ENCODE measurements at regions not wholly inside any gene's neighbourhood (a gene's known extent, or its start where the extent isn't known, plus 50 kb on each side); places are given as distances from the start of the nearest gene placed in this dataset.

- no peak for DNase-seq
Measured at GRCh38 chr3:104549099-104549714, 817.5 kb upstream of the ALCAM start.

DNA sequence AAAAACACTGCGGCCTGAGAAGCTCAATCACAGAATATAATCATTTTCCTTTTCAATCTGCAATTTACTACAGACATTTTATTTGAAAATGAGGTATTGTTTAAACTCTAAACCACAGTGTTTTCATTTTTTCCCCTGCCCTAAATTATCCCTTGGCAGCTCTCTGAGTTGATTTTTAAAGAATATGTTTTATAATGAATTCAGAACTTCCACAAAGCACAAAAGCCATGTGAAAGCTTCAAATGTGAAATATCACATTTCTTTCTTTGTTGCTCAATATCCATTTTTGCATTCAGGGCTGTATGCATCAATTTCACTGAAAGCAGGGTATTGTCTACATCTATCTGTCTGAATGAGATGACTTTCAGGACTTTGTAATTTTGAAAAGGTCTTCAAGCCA lies 813.6 kb upstream of the ALCAM start:
- DNase-seq: no peak

DNA sequence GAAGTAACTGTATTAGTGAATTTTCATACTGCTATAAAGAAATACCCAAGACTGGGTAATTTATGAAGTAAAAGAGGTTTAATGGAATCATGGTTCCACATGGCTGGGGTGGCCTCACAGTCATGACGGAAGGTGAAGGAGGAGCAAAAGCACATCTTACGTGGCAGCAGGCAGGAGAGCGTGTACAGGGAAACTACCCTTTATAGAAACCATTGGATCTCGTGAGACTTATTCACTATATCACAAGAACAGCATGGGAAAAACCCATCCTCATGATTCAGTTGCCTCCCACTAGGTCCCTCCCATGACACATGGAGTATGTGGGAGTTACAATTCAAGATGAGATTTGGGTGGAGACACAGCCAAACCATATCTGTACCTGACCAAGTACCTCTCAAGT lies 812.3 kb upstream of the ALCAM start:
- DNase-seq: no peak

DNA sequence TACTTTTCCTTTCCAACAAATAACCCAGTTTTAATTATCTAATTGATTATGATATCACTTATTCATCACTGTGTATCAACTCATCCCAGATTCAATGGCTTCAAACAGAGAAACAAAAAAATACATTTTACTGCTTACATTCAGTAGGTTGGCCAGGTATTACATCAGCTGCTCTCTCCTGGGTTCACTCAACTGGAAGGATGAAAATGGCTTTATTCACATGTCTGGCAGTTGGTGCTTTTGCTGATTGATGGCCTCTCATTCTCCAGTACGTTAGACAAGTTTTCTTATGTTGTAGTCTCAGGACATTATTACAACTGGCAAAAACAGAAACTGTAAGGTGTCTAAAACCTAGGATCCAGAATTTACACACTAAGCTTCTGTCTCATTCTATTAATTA lies 811.0 kb upstream of the ALCAM start:
- DNase-seq: no peak

GRCh38 chr3:104556372-104557078 lies 810.2 kb upstream of the ALCAM start:
- DNase-seq: no peak

- no peak for DNase-seq
Measured at GRCh38 chr3:104561324-104561723, 805.4 kb upstream of the ALCAM start.

GRCh38 chr3:104564045-104564643 lies 802.6 kb upstream of the ALCAM start:
- peak; percentile 46 for DNase-seq

- no peak for DNase-seq
Measured at GRCh38 chr3:104566054-104566453, 800.7 kb upstream of the ALCAM start.

GRCh38 chr3:104575634-104576033 lies 791.1 kb upstream of the ALCAM start:
- DNase-seq: no peak

DNA sequence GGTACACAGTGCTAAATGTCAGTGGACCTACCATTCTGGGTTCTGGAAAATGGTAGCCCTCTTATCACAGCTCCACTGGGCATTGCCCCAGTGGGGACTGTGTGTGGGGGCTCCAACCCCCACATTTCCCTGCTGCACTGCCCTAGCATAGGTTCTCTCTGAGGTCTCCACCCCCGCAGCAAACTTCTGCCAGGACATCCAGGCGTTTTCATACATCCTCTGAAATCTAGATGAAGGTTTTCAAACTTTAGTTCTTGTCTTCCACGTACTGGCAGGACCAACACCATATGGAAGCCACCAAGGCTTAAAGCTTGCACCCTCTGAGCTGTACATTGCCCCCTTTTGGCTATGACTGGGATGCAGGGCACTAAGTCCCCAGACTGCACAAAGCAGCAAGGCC lies 788.2 kb upstream of the ALCAM start:
- DNase-seq: no peak

GRCh38 chr3:104582092-104582491 lies 784.6 kb upstream of the ALCAM start:
- DNase-seq: no peak

GRCh38 chr3:104584682-104585081 lies 782.0 kb upstream of the ALCAM start:
- no peak for DNase-seq

GRCh38 chr3:104586344-104586743 lies 780.4 kb upstream of the ALCAM start:
- no peak for DNase-seq

- no peak for DNase-seq
Measured at GRCh38 chr3:104588442-104588841, 778.3 kb upstream of the ALCAM start.

DNA sequence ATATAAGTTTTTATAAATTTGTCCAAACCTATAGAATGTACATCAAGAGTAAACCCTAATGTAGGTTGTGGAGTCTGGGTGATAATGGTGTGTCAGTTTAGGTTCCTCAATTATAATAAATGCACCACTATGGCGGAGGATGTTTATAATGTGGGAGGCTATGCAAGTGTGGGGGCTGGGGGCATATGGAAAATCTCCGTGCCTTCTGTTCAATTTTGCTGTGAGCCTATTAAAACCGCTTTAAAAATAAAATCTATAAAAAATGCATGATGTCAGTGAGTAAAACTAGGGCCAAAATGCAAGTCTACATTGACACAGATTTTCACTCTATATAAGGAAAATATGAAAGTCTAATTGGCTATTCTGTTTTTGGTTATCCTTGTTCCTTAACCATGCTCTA lies 774.9 kb upstream of the ALCAM start:
- no peak for DNase-seq

GRCh38 chr3:104594491-104594890 lies 772.2 kb upstream of the ALCAM start:
- DNase-seq: no peak

DNA sequence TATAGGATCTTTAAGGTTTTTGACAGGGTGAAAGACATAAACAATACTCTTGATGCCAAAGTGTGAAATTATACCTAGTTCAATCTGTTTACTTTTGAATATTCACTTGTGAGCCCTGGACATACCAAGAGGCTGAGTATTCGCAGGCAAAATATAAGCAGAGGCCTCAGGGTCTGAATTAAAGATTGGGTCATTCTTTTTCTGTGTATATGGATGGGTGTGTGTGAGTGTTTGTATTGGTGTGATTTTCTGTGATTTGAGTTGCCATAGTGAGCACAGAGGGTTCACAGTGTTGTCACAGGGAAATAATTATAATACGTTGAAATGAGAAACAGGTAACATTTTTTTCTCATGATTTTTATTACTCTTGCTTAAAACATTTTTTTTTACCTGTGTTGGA lies 770.7 kb upstream of the ALCAM start:
- DNase-seq: no peak

DNA sequence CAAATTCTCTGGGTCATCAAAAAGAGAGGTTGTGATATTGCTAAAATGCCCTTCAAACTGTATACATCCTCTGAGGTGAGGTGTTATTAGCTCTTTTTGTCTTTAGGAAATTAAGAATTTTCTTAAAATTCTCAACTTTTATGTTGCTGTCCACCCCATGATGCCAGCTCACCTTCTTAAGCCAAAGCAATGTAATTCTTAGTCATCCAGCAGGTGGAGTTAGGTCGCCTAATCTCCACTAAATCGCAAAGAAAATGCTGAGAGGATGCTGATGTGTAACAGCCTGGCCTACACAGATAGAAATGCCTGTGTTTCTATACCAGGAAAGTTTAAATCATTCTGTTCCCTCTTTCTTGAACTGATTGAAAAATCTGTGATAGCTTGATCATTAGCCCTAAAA lies 770.2 kb upstream of the ALCAM start:
- DNase-seq: peak; percentile 2

- DNase-seq: no peak
Measured at GRCh38 chr3:104598848-104599511, 767.7 kb upstream of the ALCAM start.

DNA sequence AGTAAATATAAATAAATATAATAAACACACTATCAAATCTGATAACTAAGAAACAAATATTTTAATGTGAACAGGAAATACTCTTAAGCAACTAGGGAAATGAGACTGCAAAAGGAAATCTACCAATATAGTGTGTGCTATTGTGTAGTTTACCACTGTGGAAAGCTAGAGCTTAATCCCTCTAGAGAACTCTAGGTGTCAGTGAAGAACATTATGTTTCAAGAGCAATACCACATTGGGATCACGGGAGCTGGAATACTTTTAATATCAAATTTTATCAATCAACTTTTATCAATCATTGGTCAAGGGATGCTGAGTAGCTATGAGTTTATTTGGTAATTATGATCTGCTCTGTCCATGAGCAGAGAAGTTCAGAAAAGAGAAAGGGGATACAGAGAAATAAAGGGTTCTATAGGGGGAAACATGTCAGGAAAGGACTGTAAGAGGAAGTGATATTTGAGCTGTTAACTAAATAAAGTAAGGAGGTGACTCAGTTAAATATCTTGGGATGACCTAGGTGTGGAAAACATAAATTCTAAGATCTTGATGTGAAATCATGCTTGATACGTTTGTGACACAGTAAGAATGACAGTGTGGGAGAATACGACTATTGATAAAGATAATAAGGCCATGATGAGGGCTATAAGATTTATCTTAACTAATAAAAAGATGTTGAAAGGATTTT lies 762.2 kb upstream of the ALCAM start:
- DNase-seq: no peak

DNA sequence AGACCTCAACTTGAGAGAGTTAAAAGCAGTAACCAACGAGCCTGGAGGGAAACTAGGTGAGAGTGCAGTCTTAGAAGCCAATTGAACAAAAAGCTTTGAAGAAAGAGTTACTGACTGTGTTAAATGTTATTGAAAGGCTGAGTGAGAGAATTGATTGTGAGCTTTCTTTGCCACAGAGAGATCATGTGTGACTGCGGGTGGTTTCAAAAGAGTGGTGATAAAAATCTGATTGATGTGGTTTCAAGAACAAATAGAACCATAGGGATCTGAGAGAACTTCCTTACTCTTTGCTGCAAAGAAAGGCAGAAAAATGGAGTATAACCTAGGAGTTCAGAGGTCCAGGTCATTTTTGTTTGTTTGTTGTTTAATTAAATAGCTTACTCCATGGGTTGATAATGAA lies 759.9 kb upstream of the ALCAM start:
- DNase-seq: no peak

DNA sequence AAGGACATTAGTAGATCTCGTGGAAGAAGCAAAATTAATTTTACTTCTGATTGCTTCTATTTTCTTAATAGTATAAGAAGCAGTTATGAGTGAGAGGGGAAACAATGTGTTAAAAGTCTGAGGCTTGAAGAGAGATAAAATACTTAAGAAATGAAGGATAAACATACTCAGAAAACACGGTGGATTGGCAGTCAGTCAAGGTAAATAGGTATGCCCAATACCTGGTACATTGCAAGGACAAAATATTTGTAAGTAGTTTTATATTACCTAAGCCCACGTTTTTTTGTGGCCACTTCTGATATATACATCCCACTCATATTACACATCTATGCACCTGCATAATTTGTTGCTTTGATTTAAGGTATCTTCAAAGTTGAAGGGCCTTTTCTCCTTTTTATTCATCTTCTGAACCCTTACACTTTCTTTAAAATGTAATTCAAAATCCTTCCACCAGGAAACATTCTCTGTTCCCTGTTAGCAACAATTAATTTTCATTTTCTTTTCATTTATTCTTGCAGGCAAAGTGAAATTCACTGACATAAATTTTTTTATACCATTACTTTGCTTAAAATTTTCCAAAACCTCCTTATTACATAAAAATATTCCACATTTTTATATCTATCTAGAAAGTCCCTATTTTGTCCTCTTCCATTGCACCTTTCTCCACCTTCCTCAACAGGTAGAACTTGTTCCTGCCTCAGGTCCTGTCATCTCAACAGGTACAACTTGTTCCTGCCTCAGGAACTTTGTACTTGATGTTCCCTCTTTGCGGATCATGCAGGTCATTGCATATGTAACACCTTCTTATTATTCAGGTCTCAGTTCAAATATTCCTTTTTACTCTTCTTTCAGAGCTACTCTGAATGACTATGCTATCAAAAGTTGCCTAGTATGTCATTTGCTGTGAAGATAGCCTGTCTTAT lies 755.7 kb upstream of the ALCAM start:
- no peak for DNase-seq
